Fibroblast of skin of left biceps (primary cell): ENCODE measurements at regions not wholly inside any gene's neighbourhood (a gene's known extent, or its start where the extent isn't known, plus 50 kb on each side); places are given as distances from the start of the nearest gene placed in this dataset.

Experiments used
- DNase-seq, 2 experiments: peaks; one replicate each; pipeline ENCODE4 v3.0.0-alpha.2; 2013; ENCODE audit warnings: low read depth in 2 of 2

GRCh38 chr11:114758627-114759026, 80.3 kb downstream of the NXPE2 start:
- DNase-seq: no peak

- DNase-seq: peak; percentile 13 to 22
These were observed 84.1 kb downstream of the NXPE2 start for GRCh38 chr11:114762408-114762807.

- no peak for DNase-seq
These were observed 86.2 kb downstream of the NXPE2 start for GRCh38 chr11:114764563-114764962.

GRCh38 chr11:114771172-114771571, 92.8 kb downstream of the NXPE2 start:
- no peak for DNase-seq

GRCh38 chr11:114773541-114774338, 95.4 kb downstream of the NXPE2 start:
- no peak for DNase-seq

GRCh38 chr11:114774599-114775361, 96.5 kb downstream of the NXPE2 start:
- DNase-seq: peak; percentile 12 to 18

GRCh38 chr11:114775875-114776621, 97.7 kb downstream of the NXPE2 start:
- DNase-seq: no peak

GRCh38 chr11:114776956-114777355, 98.6 kb downstream of the NXPE2 start:
- no peak for DNase-seq

GRCh38 chr11:114779189-114779588, 100.9 kb downstream of the NXPE2 start:
- no peak for DNase-seq

GRCh38 chr11:114782650-114783310, 104.5 kb downstream of the NXPE2 start:
- no peak for DNase-seq

- DNase-seq: no peak
These were observed 105.5 kb downstream of the NXPE2 start for GRCh38 chr11:114783805-114784204.

GRCh38 chr11:114784216-114784615, 105.9 kb downstream of the NXPE2 start:
- no peak for DNase-seq

GRCh38 chr11:114784891-114785290, 106.6 kb downstream of the NXPE2 start:
- DNase-seq: no peak

- no peak for DNase-seq
These were observed 107.5 kb downstream of the NXPE2 start for GRCh38 chr11:114785820-114786219.

- DNase-seq: no peak
These were observed 108.8 kb downstream of the NXPE2 start for GRCh38 chr11:114787126-114787525.

GRCh38 chr11:114790910-114791309, 112.6 kb downstream of the NXPE2 start:
- no peak for DNase-seq

- DNase-seq: no peak
These were observed 115.8 kb downstream of the NXPE2 start for GRCh38 chr11:114794048-114794684.

- DNase-seq: no peak
These were observed 118.8 kb downstream of the NXPE2 start for GRCh38 chr11:114796954-114797721.

GRCh38 chr11:114799476-114799875, 121.1 kb downstream of the NXPE2 start:
- no peak for DNase-seq

- no peak for DNase-seq
These were observed 123.4 kb downstream of the NXPE2 start for GRCh38 chr11:114801773-114802172.

- DNase-seq: no peak
These were observed 124.6 kb downstream of the NXPE2 start for GRCh38 chr11:114802878-114803277.
